ENCODE measurements at regions not wholly inside any gene's neighbourhood (a gene's known extent, or its start where the extent isn't known, plus 50 kb on each side); places are given as distances from the start of the nearest gene placed in this dataset.

DNA sequence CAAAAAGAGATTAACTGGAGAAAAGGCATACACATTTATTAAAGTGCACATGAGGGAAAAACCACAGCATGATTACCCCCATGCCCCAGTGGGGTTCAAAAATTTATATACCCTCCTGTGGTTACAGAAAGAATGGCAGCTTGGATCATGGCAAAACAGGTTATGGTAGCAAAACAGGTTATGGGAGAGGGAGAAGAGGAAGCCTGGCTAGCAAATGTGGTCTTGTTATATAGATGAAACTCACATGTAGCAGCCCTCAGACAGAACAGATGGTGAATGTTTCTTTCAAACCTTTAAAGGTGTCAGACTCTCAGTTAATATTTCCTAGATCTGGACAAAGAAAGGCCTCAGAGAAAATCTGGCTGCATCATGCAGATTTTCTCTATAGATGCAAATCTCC is 178.2 kb upstream of the ZC3H15 start:
- no peak overlapping the region for H3K27ac Mint-ChIP-seq
- no peak for DNase-seq
- H3K27me3 Mint-ChIP-seq = no peaks in the 10 kb centered on the region
- H3K4me3 ChIP-seq (ENCODE audit: low read depth, low read length) = no peak overlapping the region
- peaks cover 0 to 5% (median under 1%) of the 10 kb centered on the region in 4 donors for H3K4me1 Mint-ChIP-seq
- H3K9me3 ChIP-seq (ENCODE audit: control insufficient read depth in 2 of 2, low read length in 2 of 2) = peaks cover 4 to 5% of the 10 kb centered on the region in 2 experiments
- no peak overlapping the region for H3K27ac ChIP-seq (ENCODE audit: insufficient read depth, low read length, poor library complexity, severe bottlenecking)
- H3K9me3 Mint-ChIP-seq = peaks cover 0 to 18% (median 9%) of the 10 kb centered on the region in 7 donors
- no peaks in the 10 kb centered on the region for H3K27me3 ChIP-seq (ENCODE audit: control insufficient read depth, insufficient read depth, low read length)
- no peaks in the 10 kb centered on the region for H3K4me1 ChIP-seq (ENCODE audit: control insufficient read depth, insufficient read depth, low read length, poor library complexity, severe bottlenecking)
- H3K36me3 ChIP-seq (ENCODE audit: control insufficient read depth, insufficient read depth, low read length) = no peaks in the 10 kb centered on the region
- no peak for ATAC-seq (ENCODE audit: low read depth in 2 of 2)
- H3K36me3 Mint-ChIP-seq = peaks cover 19% of the 10 kb centered on the region
- no peak overlapping the region for H3K4me3 Mint-ChIP-seq

DNA sequence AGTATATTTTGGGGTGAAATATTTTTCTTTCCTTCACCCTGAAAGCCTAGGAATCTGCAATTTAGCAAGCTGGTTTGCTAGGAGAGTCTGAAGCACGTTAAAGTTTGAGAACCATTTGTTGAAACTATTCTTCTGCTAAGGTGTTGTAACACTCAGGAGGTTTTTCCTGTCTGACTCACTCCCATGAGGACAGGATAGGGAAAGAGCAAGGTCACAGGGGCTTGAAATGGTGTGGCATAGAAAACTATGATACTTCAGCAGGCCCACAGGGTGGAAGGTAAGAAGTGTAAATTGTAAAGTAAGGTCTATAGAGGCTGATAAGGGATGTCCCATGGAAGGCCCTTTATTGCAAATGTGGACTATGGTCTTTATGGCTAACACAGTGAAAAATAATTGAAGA is 177.7 kb upstream of the ZC3H15 start:
- Mint-ChIP-seq H3K27ac (no peak overlapping the region), H3K4me3 (no peak overlapping the region), H3K9me3 (peaks cover 0 to 18% (median 9%) of the 10 kb centered on the region in 7 donors), H3K27me3 (no peaks in the 10 kb centered on the region), H3K4me1 (peaks cover 0 to 5% (median under 1%) of the 10 kb centered on the region in 4 donors), H3K36me3 (peaks cover 19% of the 10 kb centered on the region)
- no peak overlapping the region for H3K4me3 ChIP-seq (ENCODE audit: low read depth, low read length)
- H3K36me3 ChIP-seq (ENCODE audit: control insufficient read depth, insufficient read depth, low read length) = no peaks in the 10 kb centered on the region
- no peak for ATAC-seq (ENCODE audit: low read depth in 2 of 2)
- no peaks in the 10 kb centered on the region for H3K27me3 ChIP-seq (ENCODE audit: control insufficient read depth, insufficient read depth, low read length)
- H3K9me3 ChIP-seq (ENCODE audit: control insufficient read depth in 2 of 2, low read length in 2 of 2) = peaks cover 4 to 5% of the 10 kb centered on the region in 2 experiments
- H3K27ac ChIP-seq (ENCODE audit: insufficient read depth, low read length, poor library complexity, severe bottlenecking) = no peak overlapping the region
- H3K4me1 ChIP-seq (ENCODE audit: control insufficient read depth, insufficient read depth, low read length, poor library complexity, severe bottlenecking) = no peaks in the 10 kb centered on the region
- no peak for DNase-seq

DNA sequence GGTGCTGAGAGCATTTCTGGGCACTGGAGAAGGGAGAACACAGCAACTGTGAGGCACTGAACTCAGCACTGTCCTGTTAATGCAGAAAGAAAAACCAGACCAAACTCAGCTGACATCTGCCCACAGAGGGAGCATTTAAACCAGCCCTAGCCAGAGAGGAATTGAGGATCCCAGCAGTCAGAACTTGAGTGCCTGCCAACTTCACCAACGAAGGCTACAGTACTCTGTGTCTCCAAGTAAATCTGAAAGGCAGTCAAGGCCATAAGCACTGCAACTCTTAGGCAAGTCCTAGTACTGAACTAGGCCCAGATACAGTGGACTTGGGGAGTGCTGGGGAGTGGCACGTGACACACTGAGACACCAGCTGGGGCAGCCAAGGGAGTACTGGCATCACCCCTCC is 176.2 kb upstream of the ZC3H15 start:
- ATAC-seq (ENCODE audit: low read depth in 2 of 2) = no peak
- Mint-ChIP-seq H3K9me3 (peaks cover 0 to 30% (median 9%) of the 10 kb centered on the region in 7 donors), H3K36me3 (peaks cover 19% of the 10 kb centered on the region), H3K27me3 (no peaks in the 10 kb centered on the region), H3K27ac (no peak overlapping the region), H3K4me1 (peaks cover 0 to 2% (median 0%) of the 10 kb centered on the region in 4 donors), H3K4me3 (no peak overlapping the region)
- Histone ChIP-seq H3K4me3 (ENCODE audit: low read depth, low read length) (no peak overlapping the region), H3K9me3 (ENCODE audit: control insufficient read depth in 2 of 2, low read length in 2 of 2) (peaks cover 4 to 5% of the 10 kb centered on the region in 2 experiments), H3K36me3 (ENCODE audit: control insufficient read depth, insufficient read depth, low read length) (no peaks in the 10 kb centered on the region), H3K27ac (ENCODE audit: insufficient read depth, low read length, poor library complexity, severe bottlenecking) (no peak overlapping the region), H3K27me3 (ENCODE audit: control insufficient read depth, insufficient read depth, low read length) (no peaks in the 10 kb centered on the region), H3K4me1 (ENCODE audit: control insufficient read depth, insufficient read depth, low read length, poor library complexity, severe bottlenecking) (no peaks in the 10 kb centered on the region)
- DNase-seq = no peak

DNA sequence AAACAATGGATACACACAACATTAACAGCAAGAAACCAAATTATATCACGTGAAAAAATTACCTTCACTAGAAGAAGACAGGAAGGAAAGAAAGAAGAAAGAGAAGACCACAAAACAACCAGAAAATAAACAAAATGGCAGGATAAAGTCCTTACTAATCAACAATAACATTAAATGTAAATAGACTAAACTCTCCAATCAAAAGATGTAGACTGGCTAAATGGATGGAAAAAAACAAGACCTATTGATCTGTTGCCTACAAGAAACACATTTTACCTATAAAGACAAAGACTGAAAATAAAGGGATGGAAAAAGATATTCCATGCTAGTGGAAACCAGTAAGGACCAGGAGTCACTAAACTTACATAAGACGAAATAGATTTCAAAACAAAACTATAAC is 167.0 kb upstream of the ZC3H15 start:
- Histone ChIP-seq H3K27me3 (ENCODE audit: control insufficient read depth, insufficient read depth, low read length) (no peaks in the 10 kb centered on the region), H3K27ac (ENCODE audit: insufficient read depth, low read length, poor library complexity, severe bottlenecking) (no peak overlapping the region), H3K4me1 (ENCODE audit: control insufficient read depth, insufficient read depth, low read length, poor library complexity, severe bottlenecking) (no peaks in the 10 kb centered on the region), H3K36me3 (ENCODE audit: control insufficient read depth, insufficient read depth, low read length) (no peaks in the 10 kb centered on the region), H3K4me3 (ENCODE audit: low read depth, low read length) (no peak overlapping the region), H3K9me3 (ENCODE audit: control insufficient read depth in 2 of 2, low read length in 2 of 2) (peaks cover 0 to 8% of the 10 kb centered on the region in 2 experiments)
- Mint-ChIP-seq H3K9me3 (peaks cover 3 to 50% (median 8%) of the 10 kb centered on the region in 7 donors), H3K27ac (no peak overlapping the region), H3K27me3 (no peaks in the 10 kb centered on the region), H3K4me1 (no peaks in the 10 kb centered on the region), H3K36me3 (peaks cover 20% of the 10 kb centered on the region), H3K4me3 (peak overlapping the region in 1 of 4 donors; percentile 25)
- ATAC-seq (ENCODE audit: low read depth in 2 of 2) (no peak), DNase-seq (no peak)

DNA sequence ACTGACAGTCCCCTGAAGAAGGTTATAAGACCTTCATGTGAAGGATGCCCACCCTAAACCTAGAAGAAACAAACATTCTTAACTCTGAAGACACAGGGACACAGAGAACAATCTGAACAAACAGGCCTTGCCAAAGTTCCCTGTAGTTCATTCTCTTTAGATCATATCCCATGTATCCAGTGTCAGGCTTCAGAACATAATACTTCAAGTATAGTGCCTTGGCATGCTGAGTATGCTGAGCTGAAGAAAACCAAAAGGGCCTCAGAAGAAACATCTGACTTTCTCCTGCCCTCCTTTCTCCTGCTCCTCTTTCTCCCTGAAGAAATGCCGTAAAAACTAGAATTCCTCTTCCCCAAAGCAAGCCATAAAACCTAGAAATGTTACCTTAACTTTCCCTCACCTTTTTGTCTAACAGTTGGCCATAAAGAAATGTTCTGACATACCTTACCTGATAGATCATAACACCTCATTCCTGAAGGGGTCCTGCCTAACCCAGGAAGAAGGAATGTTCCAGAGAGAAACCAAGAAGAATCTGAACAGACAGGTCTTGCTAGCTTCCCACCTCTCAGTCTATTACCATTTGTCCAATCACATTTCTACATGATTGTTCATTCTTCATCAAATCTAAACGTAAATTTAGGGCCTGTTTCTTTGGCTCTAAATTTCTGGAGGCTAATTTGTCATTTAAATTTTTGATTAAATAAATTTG is 160.1 kb upstream of the ZC3H15 start:
- Mint-ChIP-seq H3K4me1 (peaks cover 0 to 4% (median 0%) of the 10 kb centered on the region in 4 donors), H3K4me3 (no peak overlapping the region), H3K36me3 (peaks cover 5% of the 10 kb centered on the region), H3K27me3 (no peaks in the 10 kb centered on the region), H3K27ac (no peak overlapping the region), H3K9me3 (peaks cover 0 to 9% (median 2%) of the 10 kb centered on the region in 7 donors)
- no peaks in the 10 kb centered on the region for H3K9me3 ChIP-seq (ENCODE audit: control insufficient read depth in 2 of 2, low read length in 2 of 2)
- no peaks in the 10 kb centered on the region for H3K27me3 ChIP-seq (ENCODE audit: control insufficient read depth, insufficient read depth, low read length)
- ATAC-seq (ENCODE audit: low read depth in 2 of 2) (no peak), DNase-seq (no peak)
- no peaks in the 10 kb centered on the region for H3K4me1 ChIP-seq (ENCODE audit: control insufficient read depth, insufficient read depth, low read length, poor library complexity, severe bottlenecking)
- no peak overlapping the region for H3K27ac ChIP-seq (ENCODE audit: insufficient read depth, low read length, poor library complexity, severe bottlenecking)
- H3K4me3 ChIP-seq (ENCODE audit: low read depth, low read length) = no peak overlapping the region
- no peaks in the 10 kb centered on the region for H3K36me3 ChIP-seq (ENCODE audit: control insufficient read depth, insufficient read depth, low read length)

DNA sequence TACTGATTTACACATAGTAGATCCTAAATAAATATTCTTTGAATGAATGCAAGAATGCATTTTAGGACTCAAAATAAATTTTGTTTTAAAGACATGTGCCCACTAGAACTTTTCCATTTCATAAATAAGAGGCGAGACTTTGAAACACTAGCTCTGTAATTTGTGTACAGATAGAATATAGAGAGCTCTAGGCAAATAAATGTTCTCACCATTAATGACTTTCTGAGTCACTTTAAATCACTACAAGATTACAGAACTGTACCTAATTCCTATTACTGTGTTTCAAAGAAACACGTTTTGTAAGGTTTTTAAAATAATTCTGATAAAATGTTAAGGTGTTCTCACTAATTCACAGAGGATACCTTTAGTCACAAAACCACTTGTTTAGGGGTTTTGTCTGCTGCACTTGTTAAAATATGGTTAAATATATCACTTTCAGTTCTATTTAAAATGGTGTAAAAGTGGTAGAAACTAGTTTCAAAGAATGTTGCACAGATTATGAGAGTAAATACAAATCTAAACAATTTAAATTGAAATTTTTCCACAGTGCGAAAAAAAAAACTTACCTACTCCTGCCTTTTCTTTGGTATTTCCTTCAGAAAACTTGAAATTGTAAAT is 158.7 kb upstream of the ZC3H15 start:
- Histone ChIP-seq H3K27ac (ENCODE audit: insufficient read depth, low read length, poor library complexity, severe bottlenecking) (no peak overlapping the region), H3K9me3 (ENCODE audit: control insufficient read depth in 2 of 2, low read length in 2 of 2) (no peaks in the 10 kb centered on the region), H3K27me3 (ENCODE audit: control insufficient read depth, insufficient read depth, low read length) (no peaks in the 10 kb centered on the region), H3K4me1 (ENCODE audit: control insufficient read depth, insufficient read depth, low read length, poor library complexity, severe bottlenecking) (no peaks in the 10 kb centered on the region), H3K36me3 (ENCODE audit: control insufficient read depth, insufficient read depth, low read length) (no peaks in the 10 kb centered on the region), H3K4me3 (ENCODE audit: low read depth, low read length) (no peak overlapping the region)
- no peak overlapping the region for H3K27ac Mint-ChIP-seq
- DNase-seq (no peak), ATAC-seq (ENCODE audit: low read depth in 2 of 2) (no peak)
- peaks cover 0 to 8% (median 2%) of the 10 kb centered on the region in 7 donors for H3K9me3 Mint-ChIP-seq
- H3K4me3 Mint-ChIP-seq = no peak overlapping the region
- peaks cover 5% of the 10 kb centered on the region for H3K36me3 Mint-ChIP-seq
- no peaks in the 10 kb centered on the region for H3K27me3 Mint-ChIP-seq
- H3K4me1 Mint-ChIP-seq = peaks cover 0 to 4% (median 0%) of the 10 kb centered on the region in 4 donors

DNA sequence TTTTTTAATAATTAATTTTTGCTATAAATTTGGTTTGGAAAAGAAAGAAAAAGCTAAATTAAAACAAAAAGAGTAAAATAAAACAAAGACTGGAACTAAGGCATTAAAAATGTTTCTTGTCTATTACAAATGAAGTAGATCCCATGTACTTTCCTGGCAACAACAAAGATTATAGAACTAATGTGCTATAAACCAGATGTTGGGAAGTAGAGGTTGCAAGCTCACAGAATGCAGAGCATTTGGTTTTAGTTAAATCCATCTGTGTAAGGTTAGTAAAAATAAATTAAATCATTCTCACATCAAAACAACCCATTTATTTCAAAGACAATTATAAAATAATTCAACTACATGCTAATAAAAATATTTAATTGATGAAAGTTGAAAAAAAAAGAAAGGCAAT is 157.2 kb upstream of the ZC3H15 start:
- no peak overlapping the region for H3K27ac ChIP-seq (ENCODE audit: insufficient read depth, low read length, poor library complexity, severe bottlenecking)
- H3K4me1 Mint-ChIP-seq = peaks cover 0 to 4% (median 0%) of the 10 kb centered on the region in 4 donors
- no peaks in the 10 kb centered on the region for H3K27me3 Mint-ChIP-seq
- peaks cover 5% of the 10 kb centered on the region for H3K36me3 Mint-ChIP-seq
- no peaks in the 10 kb centered on the region for H3K27me3 ChIP-seq (ENCODE audit: control insufficient read depth, insufficient read depth, low read length)
- ATAC-seq (ENCODE audit: low read depth in 2 of 2) (no peak), DNase-seq (no peak)
- no peak overlapping the region for H3K27ac Mint-ChIP-seq
- peaks cover 0 to 6% (median 3%) of the 10 kb centered on the region in 7 donors for H3K9me3 Mint-ChIP-seq
- H3K4me1 ChIP-seq (ENCODE audit: control insufficient read depth, insufficient read depth, low read length, poor library complexity, severe bottlenecking) = no peaks in the 10 kb centered on the region
- no peak overlapping the region for H3K4me3 ChIP-seq (ENCODE audit: low read depth, low read length)
- no peaks in the 10 kb centered on the region for H3K9me3 ChIP-seq (ENCODE audit: control insufficient read depth in 2 of 2, low read length in 2 of 2)
- no peaks in the 10 kb centered on the region for H3K36me3 ChIP-seq (ENCODE audit: control insufficient read depth, insufficient read depth, low read length)
- H3K4me3 Mint-ChIP-seq = no peak overlapping the region

DNA sequence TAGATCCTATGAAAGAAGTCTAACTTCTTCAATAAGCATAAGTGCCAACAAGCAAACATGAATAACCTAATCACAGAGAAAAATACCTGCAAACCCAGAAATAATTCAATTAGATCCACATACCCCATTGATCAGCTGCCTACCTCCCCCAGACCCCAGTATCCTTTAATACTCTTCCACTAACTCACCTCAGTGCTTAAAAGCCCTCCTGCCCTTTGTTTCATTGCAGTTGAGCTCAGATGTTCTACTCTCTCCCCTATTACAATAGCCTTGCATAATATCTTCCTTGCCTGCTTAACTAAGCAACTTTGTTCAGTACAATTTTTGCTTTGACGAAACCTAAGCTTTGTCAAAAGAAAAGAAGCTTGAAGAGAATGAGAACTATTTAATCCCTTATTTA is 156.0 kb upstream of the ZC3H15 start:
- Mint-ChIP-seq H3K27me3 (no peaks in the 10 kb centered on the region), H3K4me1 (peaks cover 0 to 4% (median 0%) of the 10 kb centered on the region in 4 donors)

More for the DNA sequence above, 156.0 kb upstream of the ZC3H15 start:
- no peak overlapping the region for H3K27ac ChIP-seq (ENCODE audit: insufficient read depth, low read length, poor library complexity, severe bottlenecking)
- Mint-ChIP-seq H3K36me3 (peaks cover 5% of the 10 kb centered on the region), H3K4me3 (no peak overlapping the region), H3K9me3 (peaks cover 0 to 11% (median 3%) of the 10 kb centered on the region in 7 donors), H3K27ac (no peak overlapping the region)
- no peaks in the 10 kb centered on the region for H3K27me3 ChIP-seq (ENCODE audit: control insufficient read depth, insufficient read depth, low read length)
- no peak for DNase-seq
- no peaks in the 10 kb centered on the region for H3K36me3 ChIP-seq (ENCODE audit: control insufficient read depth, insufficient read depth, low read length)
- H3K4me3 ChIP-seq (ENCODE audit: low read depth, low read length) = no peak overlapping the region
- H3K4me1 ChIP-seq (ENCODE audit: control insufficient read depth, insufficient read depth, low read length, poor library complexity, severe bottlenecking) = no peaks in the 10 kb centered on the region
- no peak for ATAC-seq (ENCODE audit: low read depth in 2 of 2)
- no peaks in the 10 kb centered on the region for H3K9me3 ChIP-seq (ENCODE audit: control insufficient read depth in 2 of 2, low read length in 2 of 2)
